HG03521 (cell line): ENCODE measurements at regions not wholly inside any gene's neighbourhood (a gene's known extent, or its start where the extent isn't known, plus 50 kb on each side); places are given as distances from the start of the nearest gene placed in this dataset.

Source experiments
- ATAC-seq: cut with Tn5 transposase; IDR thresholded peaks from one replicate; pipeline ENCODE4 v1.9.1; 2021; ENCODE audit warnings: mild to moderate bottlenecking, moderate library complexity; ENCODE audit not compliant: unreplicated experiment

- ATAC-seq = no peak
Observed at GRCh38 chr3:3745693-3746092, 53.5 kb upstream of the LRRN1 start.

GRCh38 chr3:3744826-3745225 is 54.4 kb upstream of the LRRN1 start:
- no peak for ATAC-seq

GRCh38 chr3:3743754-3744153 is 55.5 kb upstream of the LRRN1 start:
- no peak for ATAC-seq

GRCh38 chr3:3740061-3740460 is 59.2 kb upstream of the LRRN1 start:
- ATAC-seq = no peak

GRCh38 chr3:3739330-3740060 is 59.7 kb upstream of the LRRN1 start:
- no peak for ATAC-seq

- no peak for ATAC-seq
Observed at GRCh38 chr3:3737531-3737930, 61.7 kb upstream of the LRRN1 start.

GRCh38 chr3:3735919-3736318 is 63.3 kb upstream of the LRRN1 start:
- ATAC-seq = no peak

- ATAC-seq = no peak
Observed at GRCh38 chr3:3734881-3735280, 64.3 kb upstream of the LRRN1 start.

GRCh38 chr3:3729261-3729660 is 70.0 kb upstream of the LRRN1 start:
- ATAC-seq = no peak

GRCh38 chr3:3726549-3726948 is 72.7 kb upstream of the LRRN1 start:
- no peak for ATAC-seq

GRCh38 chr3:3714572-3714971 is 84.7 kb upstream of the LRRN1 start:
- no peak for ATAC-seq

GRCh38 chr3:3712971-3713370 is 86.3 kb upstream of the LRRN1 start:
- ATAC-seq = no peak

GRCh38 chr3:3708769-3709115 is 90.5 kb upstream of the LRRN1 start:
- ATAC-seq = no peak

- ATAC-seq = no peak
Observed at GRCh38 chr3:3707858-3708768, 91.1 kb upstream of the LRRN1 start.

- no peak for ATAC-seq
Observed at GRCh38 chr3:3705090-3705775, 94.0 kb upstream of the LRRN1 start.

GRCh38 chr3:3701949-3702348 is 97.3 kb upstream of the LRRN1 start:
- no peak for ATAC-seq

- ATAC-seq = no peak
Observed at GRCh38 chr3:3699816-3700633, 99.2 kb upstream of the LRRN1 start.

GRCh38 chr3:3699407-3699806 is 99.8 kb upstream of the LRRN1 start:
- no peak for ATAC-seq

- no peak for ATAC-seq
Observed at GRCh38 chr3:3696345-3696744, 102.9 kb upstream of the LRRN1 start.

GRCh38 chr3:3693593-3693992 is 105.6 kb upstream of the LRRN1 start:
- ATAC-seq = no peak
